ENCODE measurements at regions not wholly inside any gene's neighbourhood (a gene's known extent, or its start where the extent isn't known, plus 50 kb on each side); places are given as distances from the start of the nearest gene placed in this dataset.
"Not testable (repeated sequence)": the region's sequence is repeated elsewhere in the genome, so short reads cannot be mapped to it uniquely, and the experiment has no call there.

- not testable (repeated sequence) for DNase-seq (ENCODE audit: low read depth in 1 of 2, low spot score in 1 of 2)
Observed at GRCh38 chr6:26799903-26800633, 140.5 kb upstream of the ZNF322 start.

DNA sequence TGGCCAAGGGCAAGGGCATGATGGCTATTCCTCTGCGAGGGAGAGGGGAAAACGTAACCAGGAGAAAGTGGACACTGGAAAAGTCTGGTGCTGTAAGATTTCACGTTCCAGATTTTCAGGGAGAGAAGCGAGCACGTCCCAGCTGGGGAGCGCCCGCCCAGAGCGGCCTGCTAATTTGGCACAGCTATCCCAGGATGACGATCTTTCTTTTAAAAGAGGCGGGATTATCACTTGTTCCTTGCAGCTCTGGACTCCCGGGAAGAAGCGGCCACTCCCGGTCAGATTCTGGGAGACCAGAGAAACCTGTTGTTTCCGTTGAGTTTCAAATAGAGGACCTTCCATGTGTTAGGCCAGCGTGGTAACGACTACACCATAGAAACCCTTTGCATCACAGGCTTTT, 144.2 kb upstream of the ZNF322 start:
- not testable (repeated sequence) for DNase-seq (ENCODE audit: low read depth in 1 of 2, low spot score in 1 of 2)

DNA sequence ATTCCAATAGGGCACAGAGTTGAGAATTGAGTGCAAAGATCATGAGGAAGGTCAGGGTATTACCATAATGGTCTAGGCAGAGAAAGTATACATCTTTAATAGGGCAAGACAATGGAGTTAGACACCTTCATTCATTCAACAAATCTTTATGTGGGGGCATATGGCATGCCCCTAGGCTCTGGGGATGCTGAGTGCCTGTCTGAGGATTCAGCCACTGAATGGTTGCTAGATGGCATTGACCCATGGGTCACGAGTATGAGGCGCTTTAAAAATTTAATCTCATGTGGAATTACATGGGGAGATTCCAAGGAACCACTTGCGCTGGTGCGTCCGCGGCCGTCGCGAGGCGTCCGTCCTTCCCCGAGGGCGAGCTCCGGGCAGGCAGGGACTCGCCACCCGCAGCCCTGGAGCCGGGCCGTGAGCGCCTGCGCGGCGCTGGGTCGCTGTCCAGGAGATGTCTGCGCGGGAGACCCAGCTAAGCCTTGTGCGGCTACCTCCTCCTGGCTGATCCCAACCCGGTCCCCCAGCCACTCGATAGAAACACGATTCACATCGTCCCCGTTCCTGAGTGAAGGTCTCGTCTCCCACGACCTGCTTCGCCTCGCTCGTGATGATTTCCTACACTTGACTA, 152.1 kb upstream of the ZNF322 start:
- DNase-seq (ENCODE audit: low read depth in 1 of 2, low spot score in 1 of 2): not testable (repeated sequence)

- DNase-seq (ENCODE audit: low read depth in 1 of 2, low spot score in 1 of 2): not testable (repeated sequence)
Observed at GRCh38 chr6:26818640-26819225, 159.2 kb upstream of the ZNF322 start.

DNA sequence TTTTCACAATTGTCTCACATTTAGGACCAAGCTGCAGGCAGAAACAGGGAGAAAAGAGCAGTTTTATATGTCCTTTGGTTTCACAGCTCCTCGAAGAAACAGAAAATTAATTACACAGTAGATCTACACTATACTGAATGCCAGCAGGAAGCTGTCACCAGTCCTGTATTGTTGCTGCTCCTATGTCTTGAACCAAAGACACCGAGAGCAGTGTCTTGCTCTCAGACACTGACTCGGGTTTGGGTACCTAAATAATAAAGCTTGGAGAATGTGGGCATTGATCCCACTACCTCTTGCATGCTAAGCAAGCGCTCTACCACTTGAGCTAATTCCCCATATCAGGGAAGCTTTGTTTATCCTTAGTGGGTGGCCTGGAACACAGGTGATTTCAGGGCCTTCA, 168.4 kb upstream of the ZNF322 start:
- DNase-seq (ENCODE audit: low read depth in 1 of 2, low spot score in 1 of 2): not testable (repeated sequence)

- not testable (repeated sequence) for DNase-seq (ENCODE audit: low read depth in 1 of 2, low spot score in 1 of 2)
Observed at GRCh38 chr6:26829480-26829879, 169.9 kb upstream of the ZNF322 start.

GRCh38 chr6:26830992-26831391, 171.4 kb upstream of the ZNF322 start:
- DNase-seq (ENCODE audit: low read depth in 1 of 2, low spot score in 1 of 2): not testable (repeated sequence)

- DNase-seq (ENCODE audit: low read depth in 1 of 2, low spot score in 1 of 2): not testable (repeated sequence)
Observed at GRCh38 chr6:26835707-26836106, 176.2 kb upstream of the ZNF322 start.

DNA sequence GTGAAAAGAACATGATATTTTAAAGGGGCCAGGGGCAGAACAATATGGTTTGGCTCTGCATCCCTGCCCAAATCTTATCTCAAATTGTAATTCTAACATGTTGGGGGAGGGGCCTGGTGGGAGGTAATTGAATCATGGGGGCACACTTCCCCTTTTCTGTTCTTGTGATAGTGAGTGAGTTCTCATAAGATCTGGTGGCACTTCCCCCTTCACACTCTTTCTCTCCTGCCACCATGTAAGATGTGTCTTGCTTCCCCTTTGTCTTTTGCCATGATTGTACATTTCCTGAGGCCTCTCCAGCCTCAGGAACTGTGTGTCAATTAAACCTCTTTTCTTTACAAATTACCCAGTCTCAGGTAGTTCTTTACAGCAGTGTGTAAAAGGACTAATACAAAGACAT, 177.1 kb upstream of the ZNF322 start:
- not testable (repeated sequence) for DNase-seq (ENCODE audit: low read depth in 1 of 2, low spot score in 1 of 2)

DNA sequence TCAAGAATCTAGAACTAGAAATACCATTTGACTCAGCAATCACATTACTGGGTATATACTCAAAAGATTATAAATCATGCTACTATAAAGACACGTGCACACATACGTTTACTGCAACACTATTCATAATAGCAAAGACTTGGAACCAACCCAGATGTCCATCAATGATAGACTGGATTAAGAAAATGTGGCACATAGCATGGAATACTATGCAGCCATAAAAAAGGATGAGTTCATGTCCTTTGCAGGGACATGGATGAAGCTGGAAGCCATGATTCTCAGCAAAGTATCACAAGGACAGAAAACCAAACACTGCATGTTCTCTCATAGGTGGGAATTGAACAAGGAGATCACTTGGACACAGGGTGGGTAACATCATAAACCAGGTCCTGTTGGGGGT, 185.3 kb upstream of the ZNF322 start:
- DNase-seq (ENCODE audit: low read depth in 1 of 2, low spot score in 1 of 2): not testable (repeated sequence)

GRCh38 chr6:26857289-26857688, 197.7 kb upstream of the ZNF322 start:
- DNase-seq (ENCODE audit: low read depth in 1 of 2, low spot score in 1 of 2): not testable (repeated sequence)

DNA sequence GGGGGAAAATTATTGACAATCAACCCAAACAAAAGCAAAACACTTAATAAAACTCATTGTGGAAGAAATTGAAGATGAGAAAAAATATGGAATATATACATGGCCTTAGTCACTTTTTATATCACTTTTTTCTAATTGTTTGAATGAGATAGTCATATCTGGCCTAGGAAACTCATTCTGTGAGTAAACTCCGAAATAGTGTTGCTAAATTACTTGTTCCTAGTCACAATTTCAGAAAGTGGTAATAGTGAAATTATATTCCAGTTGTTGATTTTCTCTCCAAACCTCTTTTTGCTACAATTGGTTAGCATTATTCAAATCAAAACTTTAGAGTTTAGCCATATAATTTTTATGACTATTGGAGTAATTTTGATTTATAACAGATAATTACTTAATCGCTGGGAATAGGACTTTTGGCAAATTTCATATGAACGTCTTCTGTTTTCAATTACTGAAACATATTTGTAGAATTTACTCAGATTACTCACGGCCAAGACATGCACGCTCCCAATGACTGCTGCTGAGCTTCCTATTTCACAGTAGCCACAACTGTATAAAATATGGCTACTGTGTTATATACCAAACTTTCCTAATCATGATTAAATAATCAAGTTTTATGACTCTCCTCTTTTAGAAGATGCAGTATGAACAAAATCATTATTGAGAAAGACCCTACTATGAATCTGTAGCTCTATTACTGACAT, 199.7 kb upstream of the ZNF322 start:
- DNase-seq (ENCODE audit: low read depth in 1 of 2, low spot score in 1 of 2): not testable (repeated sequence)

GRCh38 chr6:26859771-26860163, 200.2 kb upstream of the ZNF322 start:
- not testable (repeated sequence) for DNase-seq (ENCODE audit: low read depth in 1 of 2, low spot score in 1 of 2)

DNA sequence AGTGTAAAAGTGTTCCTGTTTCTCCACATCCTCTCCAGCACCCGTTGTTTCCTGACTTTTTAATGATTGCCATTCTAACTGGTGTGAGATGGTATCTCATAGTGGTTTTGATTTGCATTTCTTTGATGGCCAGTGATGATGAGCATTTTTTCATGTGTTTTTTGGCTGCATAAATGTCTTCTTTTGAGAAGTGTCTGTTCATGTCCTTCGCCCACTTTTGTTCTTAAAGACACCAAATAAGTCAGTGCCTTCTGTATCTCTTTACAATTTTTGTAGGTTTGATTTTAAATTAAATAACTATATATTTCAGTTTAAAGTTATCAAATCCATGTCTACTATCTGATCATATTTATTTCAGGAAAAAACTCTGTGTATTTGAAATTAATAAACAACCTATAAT, 202.4 kb upstream of the ZNF322 start:
- DNase-seq (ENCODE audit: low read depth in 1 of 2, low spot score in 1 of 2): not testable (repeated sequence)

GRCh38 chr6:26863641-26864040, 204.1 kb upstream of the ZNF322 start:
- DNase-seq (ENCODE audit: low read depth in 1 of 2, low spot score in 1 of 2): not testable (repeated sequence)

- not testable (repeated sequence) for DNase-seq (ENCODE audit: low read depth in 1 of 2, low spot score in 1 of 2)
Observed at GRCh38 chr6:26898785-26899184, 239.2 kb upstream of the ZNF322 start.

- not testable (repeated sequence) for DNase-seq (ENCODE audit: low read depth in 1 of 2, low spot score in 1 of 2)
Observed at GRCh38 chr6:26924206-26924605, 264.7 kb upstream of the ZNF322 start.

GRCh38 chr6:26928190-26928589, 268.6 kb upstream of the ZNF322 start:
- DNase-seq (ENCODE audit: low read depth in 1 of 2, low spot score in 1 of 2): not testable (repeated sequence)

DNA sequence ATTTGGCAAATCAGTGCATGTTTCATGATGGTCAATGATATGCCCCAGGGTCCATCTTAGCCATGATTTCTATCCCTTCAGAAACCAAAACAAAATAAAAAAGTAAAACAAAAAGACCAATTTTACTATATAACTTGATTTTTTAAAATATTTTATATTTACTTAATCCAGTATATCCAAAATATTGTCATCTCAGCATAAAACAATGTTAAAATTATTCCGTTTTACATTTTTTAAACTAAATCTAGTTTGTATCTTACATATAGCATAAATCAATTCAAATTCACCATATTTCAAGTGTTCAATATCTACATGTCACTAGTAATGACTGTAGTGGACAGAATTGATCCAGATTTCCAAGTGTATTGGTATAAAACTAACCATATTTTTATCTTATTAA, 277.7 kb upstream of the ZNF322 start:
- not testable (repeated sequence) for DNase-seq (ENCODE audit: low read depth in 1 of 2, low spot score in 1 of 2)

DNA sequence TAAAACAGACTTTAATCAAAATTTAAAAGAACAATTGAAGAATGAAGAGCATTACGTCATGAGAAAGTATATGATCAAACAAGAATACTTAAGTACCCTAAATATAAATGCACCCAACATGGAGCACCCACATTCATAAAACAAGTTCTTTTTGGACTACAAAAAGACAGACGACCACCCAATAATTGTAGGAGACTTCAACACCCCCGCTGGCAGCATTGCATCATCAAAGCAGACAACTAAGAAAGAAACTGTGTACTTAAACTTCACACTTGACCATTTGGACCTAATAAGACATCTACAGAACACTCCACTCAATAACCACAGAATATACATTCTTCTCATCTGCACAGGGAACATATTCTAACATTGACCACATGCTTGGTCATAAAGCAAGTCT, 291.7 kb upstream of the ZNF322 start:
- not testable (repeated sequence) for DNase-seq (ENCODE audit: low read depth in 1 of 2, low spot score in 1 of 2)

DNA sequence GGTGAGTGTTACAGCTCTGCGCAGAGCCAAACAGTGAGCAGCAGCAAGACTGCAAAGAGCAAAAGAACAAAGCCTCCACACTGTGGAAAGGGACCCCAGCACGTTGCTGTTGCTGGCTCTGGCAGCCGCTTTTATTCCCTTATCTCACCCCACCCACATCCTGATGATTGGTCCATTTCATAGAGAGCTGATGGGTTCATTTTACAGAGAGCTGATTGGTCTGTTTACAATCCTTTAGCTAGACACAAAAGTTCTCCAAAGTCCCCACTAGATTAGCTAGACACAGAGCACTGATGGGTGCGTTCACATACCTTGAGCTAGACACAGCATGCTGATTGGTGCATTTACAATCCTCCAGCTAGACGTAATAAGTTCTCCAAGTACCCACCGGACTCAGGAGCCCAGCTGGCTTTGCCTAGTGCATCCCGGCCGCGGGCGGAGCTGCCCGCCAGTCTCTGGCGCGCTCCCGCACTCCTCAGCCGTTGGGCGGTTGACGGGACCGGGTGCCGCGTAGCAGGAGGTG, 291.4 kb upstream of the PRSS16 start:
- DNase-seq (ENCODE audit: low read depth in 1 of 2, low spot score in 1 of 2): peak; percentile 0 to 4
